ENCODE measurements at regions not wholly inside any gene's neighbourhood (a gene's known extent, or its start where the extent isn't known, plus 50 kb on each side); places are given as distances from the start of the nearest gene placed in this dataset.

DNA sequence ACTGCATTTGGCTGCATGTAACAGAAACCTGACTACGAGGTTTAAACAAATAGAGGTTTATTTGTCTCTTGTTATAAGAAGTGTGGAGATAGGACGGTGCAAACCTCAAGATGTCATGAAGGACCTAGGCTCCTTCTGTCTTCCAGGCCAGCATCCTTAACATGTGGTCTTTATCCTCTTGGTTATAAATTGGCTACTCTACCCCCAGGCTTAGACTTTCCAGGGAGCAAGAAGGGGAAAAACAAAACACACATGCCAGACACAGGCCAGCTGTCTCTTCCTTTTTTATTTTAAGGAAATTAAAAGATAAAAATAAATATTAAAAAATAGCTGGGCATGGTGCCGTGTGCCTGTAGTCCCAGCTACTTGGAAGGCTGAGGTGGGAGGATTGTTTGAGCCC lies 51.3 kb upstream of the PRELP start:
- Histone ChIP-seq H3K9me3 (replicated peaks; ENCODE audit: control insufficient read depth, insufficient read depth, low read length) (no peaks in the 10 kb centered on the region), H3K27me3 (replicated peaks in 1 of 2; ENCODE audit: control insufficient read depth in 2 of 2, insufficient read depth in 2 of 2, low read length in 1 of 2) (no peaks in the 10 kb centered on the region), H2AFZ (ENCODE audit: control insufficient read depth, low read depth, low read length) (no peak overlapping the region), H3K4me3 (no peak overlapping the region), H3K4me2 (ENCODE audit: control insufficient read depth, insufficient read depth) (no peak overlapping the region), H3K36me3 (ENCODE audit: control insufficient read depth in 2 of 2, insufficient read depth in 2 of 2, low read length in 1 of 2) (no peaks in the 10 kb centered on the region), H3K79me2 (ENCODE audit: control insufficient read depth, insufficient read depth, low read length) (no peaks in the 10 kb centered on the region), H3K4me1 (ENCODE audit: control insufficient read depth, insufficient read depth, low read length) (peaks cover 13% of the 10 kb centered on the region), H4K20me1 (ENCODE audit: control insufficient read depth, insufficient read depth) (no peaks in the 10 kb centered on the region), H3K27ac (ENCODE audit: control insufficient read depth, insufficient read depth) (no peak overlapping the region), H3K9ac (ENCODE audit: control insufficient read depth, insufficient read depth, low read length) (no peak overlapping the region)
- WGBS (ENCODE audit: insufficient coverage, insufficient replicate concordance, low lambda C conversion rate, missing lambda C conversion rate) = 27% methylated on average over 3 of the region's 3 CpGs
- in situ Hi-C loops (cut with MboI) = no loop called here
- ChIA-PET SMC1A (ENCODE audit: uncharacterized antibody, unreplicated experiment) (interaction anchor here (1.3 to 2.4 kb wide), 5 partner anchors 20 to 151 kb away, joined by 3 to 33 read pairs (median 13); no protein-coding TSS in a partner anchor), POLR2A (no interaction called here), RAD21 (ENCODE audit: unreplicated experiment) (interaction anchor here (1.9 kb wide), 2 partner anchors 17 to 84 kb away, joined by 9 to 12 read pairs; no protein-coding TSS in a partner anchor), CTCF (interaction anchor here (1.2 to 1.9 kb wide), 4 partner anchors 16 to 153 kb away, joined by 3 to 8 read pairs (median 5); no protein-coding TSS in a partner anchor)
- ATAC-seq = no peak
- no TSS peak for BruUV-seq (replicated peaks)
- intact Hi-C loops (cut with micrococcal nuclease; ENCODE audit: unreplicated experiment) = no loop called here
- FAIRE-seq = no peak
- DNase-seq (ENCODE audit: low read depth, low spot score) = no peak
- TF ChIP-seq ESRRA (IDR thresholded peaks at IDR 0.05; ENCODE audit: low read length) (no peak), ZBED1 (IDR thresholded peaks at IDR 0.05; ENCODE audit: borderline replicate concordance) (no peak), SIX5 (IDR thresholded peaks at IDR 0.05; ENCODE audit: low read depth, low read length, severe bottlenecking) (no peak), TCF3 (IDR thresholded peaks at IDR 0.05; ENCODE audit: borderline replicate concordance, insufficient read depth, low read depth, low read length) (no peak), ZBTB4 (CRISPR knock-in tag; IDR thresholded peaks at IDR 0.05) (no peak), WRNIP1 (IDR thresholded peaks at IDR 0.05; ENCODE audit: borderline replicate concordance, low read depth, low read length) (no peak), HCFC1 (IDR thresholded peaks at IDR 0.05; ENCODE audit: low read length) (no peak), LARP7 (IDR thresholded peaks at IDR 0.05) (no peak), BCL11A (IDR thresholded peaks at IDR 0.05; ENCODE audit: low read depth, low read length) (no peak), DPF2 (IDR thresholded peaks at IDR 0.05) (no peak), SMC3 (IDR thresholded peaks at IDR 0.05; ENCODE audit: borderline replicate concordance, low read length) (no peak), RB1 (IDR thresholded peaks at IDR 0.05; ENCODE audit: borderline replicate concordance) (no peak), NFIC (IDR thresholded peaks at IDR 0.05; ENCODE audit: low read depth, low read length) (no peak), BMI1 (IDR thresholded peaks at IDR 0.05; ENCODE audit: borderline replicate concordance) (no peak), TCF12 (IDR thresholded peaks at IDR 0.05; ENCODE audit: low read depth, low read length) (no peak), IRF5 (IDR thresholded peaks at IDR 0.05; ENCODE audit: borderline replicate concordance) (no peak), RAD51 (IDR thresholded peaks at IDR 0.05) (no peak)
- TF ChIP-seq, protein P1, sequence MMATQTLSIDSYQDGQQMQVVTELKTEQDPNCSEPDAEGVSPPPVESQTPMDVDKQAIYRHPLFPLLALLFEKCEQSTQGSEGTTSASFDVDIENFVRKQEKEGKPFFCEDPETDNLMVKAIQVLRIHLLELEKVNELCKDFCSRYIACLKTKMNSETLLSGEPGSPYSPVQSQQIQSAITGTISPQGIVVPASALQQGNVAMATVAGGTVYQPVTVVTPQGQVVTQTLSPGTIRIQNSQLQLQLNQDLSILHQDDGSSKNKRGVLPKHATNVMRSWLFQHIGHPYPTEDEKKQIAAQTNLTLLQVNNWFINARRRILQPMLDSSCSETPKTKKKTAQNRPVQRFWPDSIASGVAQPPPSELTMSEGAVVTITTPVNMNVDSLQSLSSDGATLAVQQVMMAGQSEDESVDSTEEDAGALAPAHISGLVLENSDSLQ (IDR thresholded peaks at IDR 0.05) = no peak
- TF ChIP-seq, protein P2, sequence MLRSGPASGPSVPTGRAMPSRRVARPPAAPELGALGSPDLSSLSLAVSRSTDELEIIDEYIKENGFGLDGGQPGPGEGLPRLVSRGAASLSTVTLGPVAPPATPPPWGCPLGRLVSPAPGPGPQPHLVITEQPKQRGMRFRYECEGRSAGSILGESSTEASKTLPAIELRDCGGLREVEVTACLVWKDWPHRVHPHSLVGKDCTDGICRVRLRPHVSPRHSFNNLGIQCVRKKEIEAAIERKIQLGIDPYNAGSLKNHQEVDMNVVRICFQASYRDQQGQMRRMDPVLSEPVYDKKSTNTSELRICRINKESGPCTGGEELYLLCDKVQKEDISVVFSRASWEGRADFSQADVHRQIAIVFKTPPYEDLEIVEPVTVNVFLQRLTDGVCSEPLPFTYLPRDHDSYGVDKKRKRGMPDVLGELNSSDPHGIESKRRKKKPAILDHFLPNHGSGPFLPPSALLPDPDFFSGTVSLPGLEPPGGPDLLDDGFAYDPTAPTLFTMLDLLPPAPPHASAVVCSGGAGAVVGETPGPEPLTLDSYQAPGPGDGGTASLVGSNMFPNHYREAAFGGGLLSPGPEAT (IDR thresholded peaks at IDR 0.05; ENCODE audit: low read depth) = no peak

All from GM12878 (cell line).